GM21390 (cell line): ENCODE measurements at regions not wholly inside any gene's neighbourhood (a gene's known extent, or its start where the extent isn't known, plus 50 kb on each side); places are given as distances from the start of the nearest gene placed in this dataset.

Experiments
- ATAC-seq: cut with Tn5 transposase; IDR thresholded peaks from one replicate; pipeline ENCODE4 v1.9.1; 2021; ENCODE audit not compliant: unreplicated experiment

DNA sequence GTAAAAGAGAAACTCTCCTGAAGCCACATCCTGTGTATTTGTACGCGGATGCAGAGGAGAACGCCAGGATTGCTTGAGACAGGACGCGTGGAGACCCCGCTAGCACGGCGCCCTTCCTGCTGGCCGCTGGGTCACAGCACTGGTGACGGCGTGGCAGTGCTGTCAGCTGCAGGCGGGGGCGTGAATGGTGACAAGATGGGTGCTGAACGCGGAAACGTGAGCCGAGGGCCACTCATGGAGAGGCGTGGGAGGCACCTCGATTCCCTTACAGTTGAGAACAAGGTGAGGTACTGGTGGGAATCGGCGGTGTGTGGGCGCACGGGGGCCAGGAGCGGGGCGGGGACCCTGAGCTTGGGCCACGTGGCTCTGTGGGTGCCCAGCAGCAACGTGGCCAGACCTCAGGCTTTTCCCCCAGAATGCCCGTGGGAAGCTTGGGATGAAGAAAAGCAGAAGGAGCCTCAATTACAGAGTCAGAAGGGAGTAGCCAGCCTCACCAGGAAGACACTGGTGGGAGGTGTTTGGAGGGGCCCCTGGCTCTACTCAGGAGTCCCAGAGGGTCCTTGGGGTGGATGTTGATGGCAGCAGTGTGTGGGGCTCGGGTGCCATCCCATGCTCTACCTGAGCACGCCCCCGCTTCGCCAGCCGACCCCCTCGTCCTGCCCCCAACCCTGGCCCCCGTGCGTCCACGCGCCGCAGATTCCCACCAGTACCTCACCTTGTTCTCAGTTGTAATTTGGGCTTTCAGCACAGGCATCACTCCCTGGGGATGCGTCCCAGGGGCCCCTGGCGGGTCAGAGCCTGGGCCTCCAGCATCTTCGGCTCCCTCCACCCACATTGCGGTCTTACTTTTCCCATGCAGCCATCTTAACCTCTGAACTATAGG is 208.4 kb upstream of the TCERG1L start:
- no peak for ATAC-seq

DNA sequence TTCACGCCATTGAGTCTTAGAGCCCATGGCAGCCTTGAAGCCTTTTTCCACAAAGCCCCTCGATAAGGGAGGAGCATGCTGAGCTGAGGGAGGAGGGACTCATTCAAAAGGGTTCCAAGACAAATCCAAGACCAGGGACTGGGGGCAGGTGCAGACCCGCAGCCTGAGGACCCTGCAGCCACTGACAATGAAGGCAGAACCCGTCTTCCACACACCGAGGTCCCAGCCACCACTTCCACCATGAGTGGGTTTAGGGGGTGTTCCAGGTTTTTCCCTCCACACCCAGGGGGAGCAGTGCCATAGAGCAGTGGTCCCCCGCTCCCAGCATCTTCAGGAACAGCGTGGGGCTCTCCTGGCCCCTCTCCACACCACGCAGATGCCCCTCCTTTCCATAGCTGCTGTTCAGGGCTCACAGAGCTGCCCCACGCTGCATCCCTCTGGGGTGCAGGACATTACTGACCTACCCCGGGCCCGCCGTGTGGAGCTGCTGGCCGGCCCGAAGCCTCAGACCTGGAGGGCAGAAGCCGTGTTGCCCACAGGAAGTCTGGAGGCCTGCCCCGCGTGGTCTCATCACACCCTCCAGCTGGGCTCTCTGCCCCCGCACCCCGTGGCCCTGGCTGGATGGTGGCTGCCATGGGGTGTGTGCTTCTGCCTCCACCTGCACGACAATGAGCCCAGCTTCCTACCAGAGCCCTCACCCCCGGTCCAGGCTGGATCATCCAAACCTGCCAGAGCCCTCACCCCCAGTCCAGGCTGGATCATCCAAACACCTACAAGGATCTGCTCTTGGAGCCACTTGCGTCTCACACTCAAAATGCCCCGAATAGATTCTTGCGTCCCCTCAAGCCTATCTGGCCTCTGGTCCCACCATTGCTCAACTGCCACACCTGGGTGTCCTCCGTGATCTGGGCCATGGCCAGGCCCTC is 220.0 kb upstream of the TCERG1L start:
- no peak for ATAC-seq

DNA sequence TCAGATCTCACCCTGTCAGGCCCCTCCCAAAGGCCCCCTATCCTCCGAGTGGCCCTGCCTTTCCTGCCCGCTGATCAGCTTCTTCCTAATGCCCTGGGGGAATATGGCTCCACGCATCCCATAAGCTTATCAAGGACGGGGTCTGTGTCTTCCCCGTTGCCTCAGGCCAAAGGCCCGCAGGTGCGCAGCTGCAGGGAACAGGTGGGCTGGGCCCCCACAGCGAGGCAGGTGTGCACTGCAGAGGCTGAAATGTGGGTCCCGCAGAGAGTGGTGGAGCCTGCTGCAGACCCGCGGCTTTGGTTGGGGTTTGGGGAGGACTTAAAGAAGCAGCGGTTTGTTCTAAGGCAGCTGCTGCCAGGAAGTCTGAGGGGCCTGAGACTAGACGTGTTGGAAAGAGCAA is 220.8 kb upstream of the TCERG1L start:
- no peak for ATAC-seq

DNA sequence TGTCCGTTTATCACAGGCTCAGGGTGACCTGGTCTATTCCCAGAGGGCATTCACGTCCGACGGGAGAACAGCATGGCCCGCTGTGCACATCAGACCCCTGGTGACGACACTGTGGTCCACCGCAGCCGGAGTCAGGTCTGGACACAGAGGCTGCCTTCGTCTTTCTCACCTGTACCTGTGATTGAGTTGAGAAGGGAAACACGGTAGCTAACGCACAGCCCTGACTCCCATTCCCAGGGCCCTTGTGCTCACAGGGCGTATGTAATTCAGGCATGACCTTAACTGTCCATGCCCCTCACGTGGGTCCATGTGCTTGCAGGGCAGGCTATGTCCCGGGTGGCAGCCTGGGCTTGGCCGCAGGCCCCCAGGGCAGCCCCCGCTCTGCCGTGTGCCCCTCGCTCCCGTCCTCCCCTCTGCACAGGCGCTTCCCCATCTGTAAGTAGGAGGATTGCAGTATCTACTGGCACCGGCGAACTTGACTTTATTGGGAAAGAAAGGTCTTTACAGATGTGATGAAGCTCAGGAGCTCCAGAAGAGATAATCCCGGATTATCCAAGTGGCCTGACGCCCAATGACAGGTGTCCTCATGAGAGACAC is 221.3 kb upstream of the TCERG1L start:
- ATAC-seq, result no peak

DNA sequence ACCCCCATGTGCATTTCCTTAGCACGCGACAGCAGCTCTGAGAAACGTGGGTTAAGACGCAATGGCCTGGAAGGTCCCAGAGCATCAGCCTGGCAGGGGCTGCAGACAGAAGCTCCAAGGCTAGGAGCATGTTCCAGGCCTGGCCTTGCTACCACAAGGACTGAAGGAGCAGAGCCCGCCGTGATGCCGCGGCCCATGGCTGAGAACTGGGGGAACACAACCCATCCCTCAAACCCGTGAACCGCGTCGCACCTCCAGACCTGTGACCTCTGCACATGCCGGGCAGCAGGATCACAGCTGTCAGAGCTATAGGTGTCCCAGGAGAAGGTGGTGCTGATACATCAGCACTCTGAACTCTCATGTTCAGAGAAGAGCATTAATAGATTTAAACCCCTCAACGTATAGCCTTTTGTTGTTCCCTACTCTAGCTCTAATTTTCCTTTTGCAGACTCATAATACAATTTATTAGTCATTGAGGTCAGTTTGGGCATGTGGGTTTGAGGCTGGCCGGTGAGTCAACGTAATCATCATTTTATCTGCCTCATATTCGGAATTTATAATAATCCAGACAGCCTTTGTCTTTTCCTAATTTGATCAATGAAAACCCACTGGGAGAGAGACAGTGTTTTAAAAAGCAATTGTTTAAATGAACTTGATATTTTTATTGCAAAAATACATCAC is 222.5 kb upstream of the TCERG1L start:
- no peak for ATAC-seq

DNA sequence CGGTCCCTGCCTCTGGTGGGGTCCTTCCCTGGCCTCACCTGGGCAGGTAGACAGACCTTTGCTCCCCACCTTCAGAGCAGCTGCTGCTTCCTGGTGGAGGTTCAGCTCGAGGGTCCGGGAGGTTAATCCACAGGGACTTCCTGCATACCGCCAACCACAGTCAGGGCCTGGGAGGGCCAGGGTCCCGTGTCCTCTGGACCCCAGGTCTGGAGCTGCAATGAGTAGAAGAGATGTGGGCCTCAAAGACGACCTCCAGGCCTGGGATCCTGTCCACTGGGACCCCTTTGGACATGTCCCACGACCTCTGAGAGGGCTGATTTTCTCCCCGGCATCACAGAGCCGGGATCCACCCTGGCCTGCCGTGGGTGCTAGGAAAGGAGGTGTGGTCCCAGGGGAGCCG is 223.3 kb upstream of the TCERG1L start:
- ATAC-seq, result no peak

DNA sequence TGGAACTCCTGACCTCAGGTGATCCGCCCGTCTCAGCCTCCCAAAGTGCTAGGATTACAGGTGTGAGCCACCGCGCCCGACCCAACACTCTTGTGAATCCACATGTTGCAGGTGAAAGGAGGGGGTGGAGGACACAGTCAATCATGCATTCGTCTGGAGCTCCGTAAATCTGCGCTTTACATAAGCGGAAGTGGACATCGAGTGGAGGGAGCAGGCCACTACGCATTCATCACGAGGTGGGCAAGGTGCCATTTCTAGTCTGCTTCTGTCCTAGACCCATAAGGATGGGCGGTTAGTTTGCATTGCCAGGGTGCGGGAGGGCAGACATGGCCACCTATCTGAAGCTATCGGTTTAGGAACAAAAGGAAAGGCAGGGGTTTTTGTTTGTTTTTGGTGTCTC is 225.2 kb upstream of the TCERG1L start:
- ATAC-seq, result no peak

DNA sequence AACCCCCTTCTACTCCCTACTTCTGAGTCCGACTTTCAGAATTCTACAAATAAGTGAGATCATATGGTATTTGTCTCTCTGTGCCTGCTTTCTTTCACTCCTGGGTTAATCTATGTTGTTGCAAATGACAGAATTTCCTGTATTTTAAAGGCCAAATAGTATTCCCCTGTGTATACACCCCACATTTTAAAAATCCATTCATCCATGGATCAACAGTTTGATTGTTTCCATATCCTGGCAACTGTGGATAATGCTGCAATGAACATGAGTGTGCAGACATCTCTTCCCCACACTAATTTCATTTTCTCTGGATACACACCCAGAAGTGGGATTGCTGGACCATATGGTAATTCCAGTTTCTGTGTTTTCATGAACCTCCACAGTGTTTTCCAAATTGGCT is 225.8 kb upstream of the TCERG1L start:
- no peak for ATAC-seq

DNA sequence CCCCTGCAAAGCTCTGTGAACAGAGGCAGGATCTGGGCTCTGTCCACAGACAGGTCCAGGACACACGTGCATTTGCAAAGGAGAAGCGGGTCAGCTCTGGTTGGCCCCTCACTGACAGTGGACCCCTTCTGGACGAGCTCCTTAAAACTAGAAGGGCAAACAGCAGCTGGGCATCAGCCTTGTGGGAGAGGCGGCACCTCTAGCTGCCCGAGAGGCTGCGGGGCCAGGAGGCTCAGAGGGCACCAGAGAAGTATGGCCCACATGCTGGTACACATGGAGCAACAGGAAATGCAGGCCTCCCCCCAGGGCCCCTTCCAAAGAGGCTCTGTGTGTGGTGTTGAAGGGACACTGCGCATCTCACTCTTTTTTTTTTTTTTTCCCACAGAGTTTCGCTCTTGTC is 233.0 kb upstream of the TCERG1L start:
- ATAC-seq, result no peak

DNA sequence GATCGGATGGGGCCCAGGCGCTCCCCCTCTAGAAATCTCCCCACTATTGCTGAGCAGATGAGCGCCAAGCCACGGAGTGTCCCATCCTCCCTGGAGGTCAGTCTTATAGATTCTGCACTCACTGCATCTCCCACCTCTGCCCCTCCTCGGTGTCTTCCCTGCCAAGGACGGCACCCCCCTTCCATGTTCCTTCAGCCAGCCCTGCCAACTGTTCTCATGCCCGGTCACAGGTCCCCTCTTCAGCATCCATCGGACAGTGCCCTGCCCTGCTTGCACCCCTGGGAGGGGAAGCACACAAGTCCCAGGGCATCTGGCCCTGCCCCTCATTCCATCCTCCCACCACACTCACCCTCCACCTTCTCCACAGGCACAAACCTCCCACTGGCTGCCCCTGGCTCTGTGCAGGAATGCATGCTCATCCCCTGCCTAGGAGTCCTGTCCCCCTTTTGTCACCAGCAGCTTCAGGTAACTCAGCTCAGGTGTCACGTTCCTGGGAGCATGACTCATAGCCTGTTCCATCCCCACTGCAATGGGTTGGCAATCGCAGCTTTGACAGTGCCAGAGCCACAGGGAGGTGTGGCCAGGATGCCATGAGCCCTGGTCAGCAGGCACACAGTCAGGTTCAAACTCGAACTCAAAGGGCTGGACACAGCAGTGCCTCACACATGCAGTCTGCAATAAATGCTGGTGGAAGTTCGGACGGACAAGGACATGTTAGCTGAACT is 234.7 kb upstream of the TCERG1L start:
- no peak for ATAC-seq

DNA sequence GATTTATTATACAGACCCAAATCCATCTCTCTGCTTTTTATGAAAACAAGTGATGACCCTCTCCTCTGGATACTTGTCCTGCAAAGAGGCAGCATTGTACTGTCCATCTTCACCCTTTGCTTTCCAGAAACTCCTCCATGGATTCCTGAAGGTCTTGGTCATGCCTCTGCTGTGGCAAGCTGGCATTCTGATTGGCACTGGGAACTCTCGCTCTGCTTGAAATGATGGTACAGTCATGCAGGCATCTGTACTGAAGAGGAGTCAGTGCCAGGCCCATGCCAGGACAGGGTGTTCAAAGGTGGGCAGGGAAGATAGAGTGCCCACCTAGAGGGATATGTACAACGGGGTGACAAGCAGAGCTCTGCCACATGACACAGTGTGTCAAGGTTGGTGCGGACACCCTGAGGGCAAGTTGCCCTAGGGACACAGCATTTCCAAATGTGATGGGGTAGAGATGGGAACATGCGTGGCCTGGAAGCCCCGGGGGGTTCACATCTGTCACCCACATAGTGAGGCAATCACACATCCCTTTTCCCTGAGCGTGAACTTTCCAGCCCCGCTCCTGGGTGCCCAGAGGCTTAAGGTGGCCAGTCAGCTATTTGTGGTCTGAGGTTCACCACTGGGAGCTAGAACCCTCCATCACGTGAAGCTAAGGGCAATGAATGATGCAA is 235.7 kb upstream of the TCERG1L start:
- ATAC-seq, result no peak

DNA sequence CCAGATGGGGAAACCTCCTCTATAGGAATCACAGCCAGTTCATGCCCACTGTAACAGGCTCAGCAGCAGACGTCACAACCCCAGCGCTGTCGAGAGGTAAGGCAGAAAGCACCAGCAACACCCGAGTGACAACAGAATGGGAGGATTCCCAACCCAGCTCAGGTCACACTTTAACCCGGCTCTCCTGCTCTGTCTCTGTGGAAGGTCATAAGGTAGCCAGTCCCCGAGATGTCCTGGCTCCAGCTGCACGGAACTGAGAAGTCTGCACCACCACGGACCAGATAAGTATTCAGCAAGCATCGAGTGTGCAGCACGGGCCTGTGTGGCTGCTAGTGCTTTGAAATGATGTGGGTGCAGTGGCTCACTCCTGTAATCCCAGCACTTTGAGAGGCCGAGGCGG is 236.7 kb upstream of the TCERG1L start:
- no peak for ATAC-seq

DNA sequence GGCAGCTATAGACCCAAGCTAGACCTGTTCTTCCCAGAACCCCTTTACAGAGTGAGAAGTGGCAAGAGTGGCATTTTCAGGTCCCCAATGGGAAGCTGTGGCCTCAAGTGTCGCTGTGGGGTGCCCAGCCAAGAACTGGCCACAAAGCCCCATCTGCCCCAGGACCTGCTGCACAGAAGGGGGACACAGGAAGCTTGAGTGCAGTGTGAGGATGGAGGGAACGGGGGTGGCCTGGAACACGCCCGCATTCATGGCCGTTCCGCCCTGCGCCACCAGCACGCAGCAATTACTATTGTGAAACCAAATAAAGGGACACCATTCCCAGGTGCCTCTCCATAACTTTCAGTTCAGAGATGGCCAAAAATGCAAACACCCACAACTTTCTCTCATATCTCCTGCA is 237.6 kb upstream of the TCERG1L start:
- no peak for ATAC-seq

DNA sequence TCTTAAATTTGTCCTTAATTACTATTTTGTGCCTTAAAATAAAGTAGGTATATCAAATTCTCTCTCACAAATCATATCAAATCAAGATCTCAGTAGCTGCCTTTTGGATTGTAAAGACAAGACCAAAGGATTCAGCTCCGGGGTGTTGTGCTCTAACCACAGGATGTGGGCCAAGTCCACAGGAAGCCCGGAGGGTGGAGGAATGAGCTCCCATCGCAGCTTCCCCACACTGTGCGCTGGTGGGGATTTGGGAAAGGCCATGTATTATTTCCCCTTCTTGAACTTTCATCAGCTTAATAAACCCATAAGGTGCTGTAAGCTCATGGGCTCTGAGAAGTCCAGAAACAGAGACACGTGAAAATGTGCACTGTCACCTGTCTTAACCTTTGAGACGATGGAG is 241.6 kb upstream of the TCERG1L start:
- no peak for ATAC-seq

DNA sequence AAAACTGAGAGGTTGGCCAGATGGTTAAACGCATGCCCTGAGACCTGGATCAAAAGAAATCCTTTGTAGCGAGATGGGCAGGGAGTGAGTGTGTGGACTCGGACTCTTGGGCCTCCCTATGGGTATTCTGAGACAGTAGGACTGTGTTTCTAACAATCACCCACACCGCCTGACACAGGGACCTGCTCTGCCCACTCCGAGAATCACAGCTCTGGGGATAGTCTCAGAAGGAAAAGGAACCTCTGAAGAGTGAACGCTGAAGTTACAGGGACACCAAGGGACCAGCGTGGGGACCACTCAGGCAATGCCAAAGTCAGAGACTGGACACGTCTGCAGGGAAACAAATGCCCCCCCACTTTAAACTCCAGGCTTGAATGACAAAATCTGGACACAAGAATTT is 242.1 kb upstream of the TCERG1L start:
- ATAC-seq, result no peak

DNA sequence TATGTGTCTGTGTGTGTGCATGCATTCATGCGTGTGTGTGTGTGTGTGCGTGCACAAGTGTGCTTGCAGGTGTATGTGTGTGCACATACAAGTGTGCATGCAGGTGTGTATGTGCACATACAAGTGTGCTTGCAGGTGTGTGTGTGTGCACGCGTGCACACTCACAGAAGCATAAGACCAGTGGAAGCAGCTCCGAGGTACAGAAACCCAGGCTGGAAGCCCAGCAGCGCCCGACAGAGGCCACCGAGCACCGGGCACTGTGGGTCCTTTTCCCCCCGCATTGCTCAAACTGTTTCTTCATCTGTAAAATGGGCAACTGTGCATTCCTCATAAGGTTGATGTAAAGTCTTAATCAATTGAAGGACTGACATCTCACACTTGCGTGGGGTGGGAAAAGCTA is 243.3 kb upstream of the TCERG1L start:
- ATAC-seq, result no peak

DNA sequence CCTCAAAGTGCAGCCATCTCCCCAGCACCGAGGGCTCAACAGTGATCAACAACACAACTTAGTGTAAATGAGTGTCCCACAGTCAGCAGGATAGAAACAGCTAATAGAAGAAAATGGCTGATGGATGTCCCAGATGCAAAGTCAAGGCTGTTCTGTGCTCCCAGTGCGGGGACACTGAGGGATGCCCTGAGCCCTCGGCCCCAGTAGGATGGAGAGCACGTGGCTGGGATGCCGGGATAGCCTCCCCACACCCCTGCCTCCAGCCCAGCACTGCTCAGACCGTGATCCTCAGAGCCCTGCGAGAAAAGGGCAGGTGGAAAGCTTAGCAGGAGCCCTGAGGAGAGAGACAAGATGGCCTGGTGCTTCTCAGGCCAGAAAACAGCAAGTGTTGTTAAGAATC is 243.9 kb upstream of the TCERG1L start:
- ATAC-seq, result no peak

DNA sequence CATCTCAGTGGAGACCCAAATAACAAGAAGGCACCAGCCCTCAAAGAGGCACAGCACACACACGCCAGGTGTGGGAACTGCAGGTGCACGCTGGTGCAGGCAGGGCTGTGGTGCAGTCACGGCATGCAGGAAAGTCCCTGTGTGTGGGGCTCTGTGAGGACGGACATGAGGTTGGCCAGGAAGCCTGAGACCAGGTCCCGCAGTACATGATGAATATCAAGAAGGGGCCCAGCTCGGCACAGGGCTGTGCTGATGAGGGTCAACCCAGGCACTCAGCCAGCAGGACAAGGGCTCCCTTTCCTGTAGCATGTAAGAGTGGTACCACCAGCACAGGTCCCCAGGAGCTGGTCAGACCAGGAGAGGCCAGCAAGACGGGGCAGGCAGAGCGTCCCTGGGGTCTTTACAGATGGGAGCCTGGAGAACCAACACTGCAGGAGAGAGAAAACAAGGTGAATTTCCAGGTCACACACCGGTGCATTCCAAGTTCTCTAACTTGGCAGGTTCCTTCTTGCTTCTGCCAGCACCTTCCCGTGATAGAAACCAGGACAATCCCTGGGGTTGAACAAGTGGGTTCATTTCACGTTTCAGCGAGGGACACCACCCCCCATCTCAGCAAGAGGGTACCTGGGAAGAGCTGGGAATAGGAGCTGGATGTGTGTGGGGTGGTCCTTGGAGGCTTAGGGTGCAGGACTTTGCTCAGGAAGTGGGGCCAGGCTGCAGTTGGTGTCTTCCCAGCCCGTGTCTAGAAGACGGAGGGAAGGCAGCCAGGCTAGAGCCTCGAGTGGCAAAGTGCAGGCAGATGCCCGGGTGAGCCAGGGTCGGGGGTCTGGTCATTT is 244.8 kb upstream of the TCERG1L start:
- no peak for ATAC-seq

DNA sequence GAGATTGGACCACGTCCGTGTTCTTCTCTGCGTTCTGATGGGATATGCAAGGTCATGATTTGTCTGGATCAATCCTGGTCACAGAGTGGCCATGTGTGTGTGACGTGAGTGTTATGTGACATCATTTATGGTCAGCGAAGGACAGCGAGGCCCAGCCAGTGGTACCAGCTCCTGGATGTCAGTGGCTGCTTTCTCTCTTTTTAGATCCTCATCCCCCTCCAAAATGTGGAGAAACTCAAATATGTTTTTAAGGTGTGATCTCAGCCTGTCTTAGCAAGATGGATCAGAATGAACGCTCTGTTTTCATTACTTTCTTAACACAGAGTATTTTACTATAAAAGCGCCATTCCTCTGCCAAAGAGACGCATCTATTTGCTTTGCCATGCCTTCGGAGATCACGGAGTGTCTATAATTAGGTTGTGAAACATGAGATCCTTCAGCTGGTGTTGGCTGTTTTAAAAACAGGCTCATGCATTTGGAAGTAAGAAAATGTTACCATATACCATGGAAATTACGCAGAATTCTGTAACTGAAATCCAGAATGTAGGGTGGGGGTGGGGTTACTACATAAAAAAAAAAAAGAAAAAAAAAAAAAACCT is 245.5 kb upstream of the TCERG1L start:
- ATAC-seq, result no peak
